HG03439 (cell line): ENCODE measurements at regions not wholly inside any gene's neighbourhood (a gene's known extent, or its start where the extent isn't known, plus 50 kb on each side); places are given as distances from the start of the nearest gene placed in this dataset.
"Not testable (repeated sequence)": the region's sequence is repeated elsewhere in the genome, so short reads cannot be mapped to it uniquely, and the experiment has no call there.

Experiments
- ATAC-seq: cut with Tn5 transposase; IDR thresholded peaks from one replicate; pipeline ENCODE4 v1.9.1; 2021; ENCODE audit warnings: mild to moderate bottlenecking, moderate library complexity; ENCODE audit not compliant: unreplicated experiment

- ATAC-seq = no peak
Observed at GRCh38 chr5:101424530-101425175, 521.6 kb upstream of the ST8SIA4 start.

- no peak for ATAC-seq
Observed at GRCh38 chr5:101418713-101419118, 515.6 kb upstream of the ST8SIA4 start.

GRCh38 chr5:101404531-101404930 lies 501.4 kb upstream of the ST8SIA4 start:
- no peak for ATAC-seq

GRCh38 chr5:101393795-101394450 lies 490.8 kb upstream of the ST8SIA4 start:
- no peak for ATAC-seq

- peak; percentile 66 for ATAC-seq
Observed at GRCh38 chr5:101390151-101390908, 487.2 kb upstream of the ST8SIA4 start.

GRCh38 chr5:101385276-101385675 lies 482.2 kb upstream of the ST8SIA4 start:
- no peak for ATAC-seq

- no peak for ATAC-seq
Observed at GRCh38 chr5:101370181-101370580, 467.1 kb upstream of the ST8SIA4 start.

GRCh38 chr5:101364469-101364868 lies 461.4 kb upstream of the ST8SIA4 start:
- no peak for ATAC-seq

GRCh38 chr5:101362067-101362466 lies 459.0 kb upstream of the ST8SIA4 start:
- ATAC-seq = no peak

GRCh38 chr5:101346906-101347305 lies 443.8 kb upstream of the ST8SIA4 start:
- peak; percentile 86 for ATAC-seq

GRCh38 chr5:101346447-101346846 lies 443.4 kb upstream of the ST8SIA4 start:
- ATAC-seq = no peak

- ATAC-seq = no peak
Observed at GRCh38 chr5:101338226-101338625, 435.1 kb upstream of the ST8SIA4 start.

- ATAC-seq = no peak
Observed at GRCh38 chr5:101327816-101328215, 424.7 kb upstream of the ST8SIA4 start.

GRCh38 chr5:101326766-101327165 lies 423.7 kb upstream of the ST8SIA4 start:
- ATAC-seq = no peak

- ATAC-seq = not testable (repeated sequence)
Observed at GRCh38 chr5:101316401-101316800, 413.3 kb upstream of the ST8SIA4 start.

- ATAC-seq = no peak
Observed at GRCh38 chr5:101306391-101307137, 403.5 kb upstream of the ST8SIA4 start.

GRCh38 chr5:101296477-101296876 lies 393.4 kb upstream of the ST8SIA4 start:
- ATAC-seq = no peak

GRCh38 chr5:101292199-101292598 lies 389.1 kb upstream of the ST8SIA4 start:
- ATAC-seq = no peak

- ATAC-seq = not testable (repeated sequence)
Observed at GRCh38 chr5:101290761-101291160, 387.7 kb upstream of the ST8SIA4 start.

- no peak for ATAC-seq
Observed at GRCh38 chr5:101288633-101289032, 385.6 kb upstream of the ST8SIA4 start.

GRCh38 chr5:101284736-101285375 lies 381.8 kb upstream of the ST8SIA4 start:
- no peak for ATAC-seq
